ENCODE measurements at regions not wholly inside any gene's neighbourhood (a gene's known extent, or its start where the extent isn't known, plus 50 kb on each side); places are given as distances from the start of the nearest gene placed in this dataset.

DNA sequence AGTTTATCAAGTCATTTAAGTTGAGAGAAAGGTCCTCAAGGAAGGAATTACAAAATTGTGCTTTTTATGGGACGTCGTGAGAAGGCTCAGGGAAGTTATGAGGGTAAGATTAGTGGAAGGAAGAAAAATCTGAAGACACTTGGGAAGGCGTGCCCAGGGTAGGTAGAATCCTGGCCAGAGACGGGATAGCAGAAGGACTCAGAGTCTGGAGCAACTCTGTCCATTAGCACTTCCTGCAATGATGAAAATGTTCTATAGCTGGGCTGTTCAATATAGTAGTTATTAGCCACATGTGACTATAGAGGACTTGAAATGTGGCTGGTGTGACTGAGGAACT, 271.0 kb upstream of the ZPLD1 start (continued):
- TF ChIP-seq SMC3 (IDR thresholded peaks at IDR 0.05; ENCODE audit: borderline replicate concordance, low read length) (no peak), BCL11A (IDR thresholded peaks at IDR 0.05; ENCODE audit: low read depth, low read length) (no peak), CHD2 (IDR thresholded peaks at IDR 0.05; ENCODE audit: borderline replicate concordance, low read depth, low read length) (no peak), TCF3 (IDR thresholded peaks at IDR 0.05; ENCODE audit: borderline replicate concordance, insufficient read depth, low read depth, low read length) (no peak)

DNA sequence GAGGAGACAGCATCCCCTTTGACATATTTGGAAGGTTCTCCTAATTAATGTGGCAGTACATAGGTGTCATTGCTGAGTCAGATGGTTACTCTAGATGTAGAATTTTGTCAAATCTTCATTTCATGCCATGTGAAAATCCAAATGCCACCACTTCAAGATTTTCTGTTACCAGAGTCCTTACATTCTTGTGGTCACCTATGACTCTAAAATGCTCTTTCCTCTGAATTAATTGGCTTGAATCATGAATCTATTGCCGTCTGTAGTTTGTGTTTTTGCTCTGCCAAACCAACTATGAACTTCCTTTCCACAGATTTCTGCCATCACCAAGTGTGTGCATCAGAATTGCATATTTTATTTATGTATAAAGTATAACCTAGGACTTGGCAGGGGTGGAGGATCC, 269.4 kb upstream of the ZPLD1 start:
- H3K27me3 ChIP-seq (replicated peaks in 1 of 2; ENCODE audit: control insufficient read depth in 2 of 2, insufficient read depth in 2 of 2, low read length in 1 of 2) = no peaks in the 10 kb centered on the region
- no peak overlapping the region for H3K9ac ChIP-seq (ENCODE audit: control insufficient read depth, insufficient read depth, low read length)
- no peak overlapping the region for H2AFZ ChIP-seq (ENCODE audit: control insufficient read depth, low read depth, low read length)
- no peaks in the 10 kb centered on the region for H3K36me3 ChIP-seq (ENCODE audit: control insufficient read depth in 2 of 2, insufficient read depth in 2 of 2, low read length in 1 of 2)
- FAIRE-seq = no peak
- 84% methylated on average over 1 of the region's 1 CpG for WGBS (ENCODE audit: insufficient coverage, insufficient replicate concordance, low lambda C conversion rate, missing lambda C conversion rate)
- ChIA-PET POLR2A (interaction anchor here (0.6 kb wide), 1 partner anchor 214 kb away, joined by 7 read pairs; no protein-coding TSS in a partner anchor), CTCF (interaction anchor here (0.6 to 0.7 kb wide), 3 partner anchors 60 to 337 kb away, joined by 3 read pairs; no protein-coding TSS in a partner anchor), RAD21 (ENCODE audit: unreplicated experiment) (no interaction called here), SMC1A (ENCODE audit: uncharacterized antibody, unreplicated experiment) (interaction anchor here (0.6 to 2.3 kb wide), 4 partner anchors 8 to 233 kb away, joined by 3 to 8 read pairs (median 4); no protein-coding TSS in a partner anchor)
- in situ Hi-C loops (cut with MboI) (no loop called here), intact Hi-C loops (cut with micrococcal nuclease; ENCODE audit: unreplicated experiment) (no loop called here)
- no peak overlapping the region for H3K27ac ChIP-seq (ENCODE audit: control insufficient read depth, insufficient read depth)
- TF ChIP-seq SREBF1 (IDR thresholded peaks at IDR 0.05; ENCODE audit: low read length) (no peak), SIN3A (IDR thresholded peaks at IDR 0.05; ENCODE audit: low read depth, low read length) (no peak), KDM1A (IDR thresholded peaks at IDR 0.05; ENCODE audit: borderline replicate concordance) (no peak), TARDBP (IDR thresholded peaks at IDR 0.05; ENCODE audit: borderline replicate concordance) (no peak), POLR2AphosphoS5 (IDR thresholded peaks at IDR 0.05; ENCODE audit: low read length) (no peak), RAD51 (IDR thresholded peaks at IDR 0.05) (no peak), SMAD5 (IDR thresholded peaks at IDR 0.05; ENCODE audit: low read depth) (no peak), JUND (IDR thresholded peaks at IDR 0.05; ENCODE audit: low read depth, low read length) (no peak), CBX3 (IDR thresholded peaks at IDR 0.05; ENCODE audit: borderline replicate concordance, low read depth) (no peak), GATAD2B (conservative IDR thresholded peaks at IDR 0.05; ENCODE audit: low read depth) (no peak), NFYB (IDR thresholded peaks at IDR 0.05; ENCODE audit: insufficient read depth, low read depth, low read length) (no peak), TAF1 (IDR thresholded peaks at IDR 0.05; ENCODE audit: borderline replicate concordance, low read depth, low read length) (no peak), MYB (IDR thresholded peaks at IDR 0.05; ENCODE audit: borderline replicate concordance, low read depth, low read length) (no peak), RB1 (IDR thresholded peaks at IDR 0.05; ENCODE audit: borderline replicate concordance) (no peak)
- TF ChIP-seq, protein P1, sequence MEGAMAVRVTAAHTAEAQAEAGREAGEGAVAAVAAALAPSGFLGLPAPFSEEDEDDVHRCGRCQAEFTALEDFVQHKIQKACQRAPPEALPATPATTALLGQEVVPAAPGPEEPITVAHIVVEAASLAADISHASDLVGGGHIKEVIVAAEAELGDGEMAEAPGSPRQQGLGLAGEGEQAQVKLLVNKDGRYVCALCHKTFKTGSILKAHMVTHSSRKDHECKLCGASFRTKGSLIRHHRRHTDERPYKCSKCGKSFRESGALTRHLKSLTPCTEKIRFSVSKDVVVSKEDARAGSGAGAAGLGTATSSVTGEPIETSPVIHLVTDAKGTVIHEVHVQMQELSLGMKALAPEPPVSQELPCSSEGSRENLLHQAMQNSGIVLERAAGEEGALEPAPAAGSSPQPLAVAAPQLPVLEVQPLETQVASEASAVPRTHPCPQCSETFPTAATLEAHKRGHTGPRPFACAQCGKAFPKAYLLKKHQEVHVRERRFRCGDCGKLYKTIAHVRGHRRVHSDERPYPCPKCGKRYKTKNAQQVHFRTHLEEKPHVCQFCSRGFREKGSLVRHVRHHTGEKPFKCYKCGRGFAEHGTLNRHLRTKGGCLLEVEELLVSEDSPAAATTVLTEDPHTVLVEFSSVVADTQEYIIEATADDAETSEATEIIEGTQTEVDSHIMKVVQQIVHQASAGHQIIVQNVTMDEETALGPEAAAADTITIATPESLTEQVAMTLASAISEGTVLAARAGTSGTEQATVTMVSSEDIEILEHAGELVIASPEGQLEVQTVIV (IDR thresholded peaks at IDR 0.05; ENCODE audit: borderline replicate concordance, partially characterized antibody) = no peak
- TF ChIP-seq, protein P2, sequence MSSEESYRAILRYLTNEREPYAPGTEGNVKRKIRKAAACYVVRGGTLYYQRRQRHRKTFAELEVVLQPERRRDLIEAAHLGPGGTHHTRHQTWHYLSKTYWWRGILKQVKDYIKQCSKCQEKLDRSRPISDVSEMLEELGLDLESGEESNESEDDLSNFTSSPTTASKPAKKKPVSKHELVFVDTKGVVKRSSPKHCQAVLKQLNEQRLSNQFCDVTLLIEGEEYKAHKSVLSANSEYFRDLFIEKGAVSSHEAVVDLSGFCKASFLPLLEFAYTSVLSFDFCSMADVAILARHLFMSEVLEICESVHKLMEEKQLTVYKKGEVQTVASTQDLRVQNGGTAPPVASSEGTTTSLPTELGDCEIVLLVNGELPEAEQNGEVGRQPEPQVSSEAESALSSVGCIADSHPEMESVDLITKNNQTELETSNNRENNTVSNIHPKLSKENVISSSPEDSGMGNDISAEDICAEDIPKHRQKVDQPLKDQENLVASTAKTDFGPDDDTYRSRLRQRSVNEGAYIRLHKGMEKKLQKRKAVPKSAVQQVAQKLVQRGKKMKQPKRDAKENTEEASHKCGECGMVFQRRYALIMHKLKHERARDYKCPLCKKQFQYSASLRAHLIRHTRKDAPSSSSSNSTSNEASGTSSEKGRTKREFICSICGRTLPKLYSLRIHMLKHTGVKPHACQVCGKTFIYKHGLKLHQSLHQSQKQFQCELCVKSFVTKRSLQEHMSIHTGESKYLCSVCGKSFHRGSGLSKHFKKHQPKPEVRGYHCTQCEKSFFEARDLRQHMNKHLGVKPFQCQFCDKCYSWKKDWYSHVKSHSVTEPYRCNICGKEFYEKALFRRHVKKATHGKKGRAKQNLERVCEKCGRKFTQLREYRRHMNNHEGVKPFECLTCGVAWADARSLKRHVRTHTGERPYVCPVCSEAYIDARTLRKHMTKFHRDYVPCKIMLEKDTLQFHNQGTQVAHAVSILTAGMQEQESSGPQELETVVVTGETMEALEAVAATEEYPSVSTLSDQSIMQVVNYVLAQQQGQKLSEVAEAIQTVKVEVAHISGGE (CRISPR knock-in tag; IDR thresholded peaks at IDR 0.05) = no peak
- no peak overlapping the region for H3K4me2 ChIP-seq (ENCODE audit: control insufficient read depth, insufficient read depth)
- BruUV-seq (replicated peaks) = no TSS peak
- no peak for DNase-seq (ENCODE audit: low read depth, low spot score)
- H3K9me3 ChIP-seq (replicated peaks; ENCODE audit: control insufficient read depth, insufficient read depth, low read length) = no peaks in the 10 kb centered on the region
- ATAC-seq = no peak
- no peaks in the 10 kb centered on the region for H4K20me1 ChIP-seq (ENCODE audit: control insufficient read depth, insufficient read depth)
- no peaks in the 10 kb centered on the region for H3K4me1 ChIP-seq (ENCODE audit: control insufficient read depth, insufficient read depth, low read length)
- H3K4me3 ChIP-seq = no peak overlapping the region
- H3K79me2 ChIP-seq (ENCODE audit: control insufficient read depth, insufficient read depth, low read length) = no peaks in the 10 kb centered on the region
